Loucy (cell line): ENCODE measurements at regions not wholly inside any gene's neighbourhood (a gene's known extent, or its start where the extent isn't known, plus 50 kb on each side); places are given as distances from the start of the nearest gene placed in this dataset.
A peak's percentile ranks its signal among the peaks of the same experiment; 100 is the strongest.

Source experiments
- CTCF ChIP-seq: fragments of 200-600 bp; sonication (generic); conservative IDR thresholded peaks from 2 replicates; pipeline ENCODE4 v1.5.1; 2014; ENCODE audit warnings: mild to moderate bottlenecking, antibody characterized with exemption, low read length
- EZH2phosphoT487 ChIP-seq: fragments of 200-600 bp; IDR thresholded peaks from 2 replicates; pipeline ENCODE4 v1.6.1; 2018; ENCODE audit warnings: antibody characterized with exemption, mild to moderate bottlenecking, moderate library complexity, borderline replicate concordance

GRCh38 chr5:4081466-4081865, 485.8 kb downstream of the IRX1 start:
- TF ChIP-seq EZH2phosphoT487 (no peak), CTCF (peak; percentile 30; the same call in 1 of the 2 replicates)
